MCF 10A (cell line): ENCODE measurements at regions not wholly inside any gene's neighbourhood (a gene's known extent, or its start where the extent isn't known, plus 50 kb on each side); places are given as distances from the start of the nearest gene placed in this dataset.

Source experiments
- BruUV-seq: library from RNA; stranded (reverse); fragments of 400-500 nt; replicated peaks from 2 replicates; lab custom pipeline; 2021; lab: Mats Ljungman, UMichigan
- CTCF ChIA-PET: fragments of 300-600 bp; sonication (Branson Sonifier 250); formaldehyde crosslinking; extraction: SDS; loops from one replicate; lab custom pipeline; 2021; ENCODE audit warnings: antibody characterized with exemption, inconsistent platforms; lab: Yijun Ruan, JAX
- POLR2A ChIA-PET: fragments of 300-600, 350-650 bp; sonication (Branson Sonifier 250); formaldehyde crosslinking; extraction: SDS; loops from one replicate; lab custom pipeline; 2020; ENCODE audit warnings: antibody characterized with exemption, inconsistent platforms; lab: Yijun Ruan, JAX
- DNase-seq: peaks from one replicate; pipeline ENCODE4 v3.0.0-alpha.2; 2018; ENCODE audit not compliant: unreplicated experiment
- H3K27ac Mint-ChIP-seq: one replicate; pipeline ENCODE4 v1.8.0; 2022; ENCODE audit warnings: mild to moderate bottlenecking, low read depth, mixed read lengths; ENCODE audit not compliant: unreplicated experiment
- H3K27me3 Mint-ChIP-seq: one replicate; pipeline ENCODE4 v1.8.0; 2022; ENCODE audit warnings: mixed read lengths; ENCODE audit not compliant: insufficient read depth, unreplicated experiment
- H3K36me3 Mint-ChIP-seq: one replicate; pipeline ENCODE4 v1.8.0; 2022; ENCODE audit warnings: mild to moderate bottlenecking, moderate library complexity, mixed read lengths; ENCODE audit not compliant: insufficient read depth, unreplicated experiment
- H3K4me1 Mint-ChIP-seq: one replicate; pipeline ENCODE4 v1.8.0; 2022; ENCODE audit warnings: mixed read lengths; ENCODE audit not compliant: insufficient read depth, unreplicated experiment
- H3K4me3 Mint-ChIP-seq: one replicate; pipeline ENCODE4 v1.8.0; 2022; ENCODE audit warnings: mild to moderate bottlenecking, moderate library complexity, mixed read lengths; ENCODE audit not compliant: unreplicated experiment
- H3K9me3 Mint-ChIP-seq: one replicate; pipeline ENCODE4 v1.8.0; 2022; ENCODE audit warnings: mixed read lengths; ENCODE audit not compliant: unreplicated experiment
- intact Hi-C: fragments of 100-400 bp; cut with micrococcal nuclease; formaldehyde crosslinking; loops from 2 replicates; pipeline ENCODE4 v1.14.1; 2022
- TF ChIP-seq, protein P1 (sequence below): fragments of 200-600 bp; IDR thresholded peaks from one replicate; pipeline ENCODE4 v1.8.0; 2022; ENCODE audit warnings: antibody characterized with exemption, mild to moderate bottlenecking; ENCODE audit not compliant: unreplicated experiment

- no peaks in the 10 kb centered on the region for H3K4me1 Mint-ChIP-seq
- peaks cover 6% of the 10 kb centered on the region for H3K9me3 Mint-ChIP-seq
- BruUV-seq: no TSS peak
- intact Hi-C loops: no loop called here
- ChIA-PET POLR2A (no interaction called here), CTCF (no interaction called here)
- no peaks in the 10 kb centered on the region for H3K36me3 Mint-ChIP-seq
- no peak overlapping the region for H3K27ac Mint-ChIP-seq
- peaks cover 8% of the 10 kb centered on the region for H3K27me3 Mint-ChIP-seq
- no peak for DNase-seq
- TF ChIP-seq, protein P1, sequence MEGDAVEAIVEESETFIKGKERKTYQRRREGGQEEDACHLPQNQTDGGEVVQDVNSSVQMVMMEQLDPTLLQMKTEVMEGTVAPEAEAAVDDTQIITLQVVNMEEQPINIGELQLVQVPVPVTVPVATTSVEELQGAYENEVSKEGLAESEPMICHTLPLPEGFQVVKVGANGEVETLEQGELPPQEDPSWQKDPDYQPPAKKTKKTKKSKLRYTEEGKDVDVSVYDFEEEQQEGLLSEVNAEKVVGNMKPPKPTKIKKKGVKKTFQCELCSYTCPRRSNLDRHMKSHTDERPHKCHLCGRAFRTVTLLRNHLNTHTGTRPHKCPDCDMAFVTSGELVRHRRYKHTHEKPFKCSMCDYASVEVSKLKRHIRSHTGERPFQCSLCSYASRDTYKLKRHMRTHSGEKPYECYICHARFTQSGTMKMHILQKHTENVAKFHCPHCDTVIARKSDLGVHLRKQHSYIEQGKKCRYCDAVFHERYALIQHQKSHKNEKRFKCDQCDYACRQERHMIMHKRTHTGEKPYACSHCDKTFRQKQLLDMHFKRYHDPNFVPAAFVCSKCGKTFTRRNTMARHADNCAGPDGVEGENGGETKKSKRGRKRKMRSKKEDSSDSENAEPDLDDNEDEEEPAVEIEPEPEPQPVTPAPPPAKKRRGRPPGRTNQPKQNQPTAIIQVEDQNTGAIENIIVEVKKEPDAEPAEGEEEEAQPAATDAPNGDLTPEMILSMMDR: no peak
- H3K4me3 Mint-ChIP-seq: no peak overlapping the region
Measured at GRCh38 chr22:47367107-47367690, 604.7 kb downstream of the TBC1D22A start.

DNA sequence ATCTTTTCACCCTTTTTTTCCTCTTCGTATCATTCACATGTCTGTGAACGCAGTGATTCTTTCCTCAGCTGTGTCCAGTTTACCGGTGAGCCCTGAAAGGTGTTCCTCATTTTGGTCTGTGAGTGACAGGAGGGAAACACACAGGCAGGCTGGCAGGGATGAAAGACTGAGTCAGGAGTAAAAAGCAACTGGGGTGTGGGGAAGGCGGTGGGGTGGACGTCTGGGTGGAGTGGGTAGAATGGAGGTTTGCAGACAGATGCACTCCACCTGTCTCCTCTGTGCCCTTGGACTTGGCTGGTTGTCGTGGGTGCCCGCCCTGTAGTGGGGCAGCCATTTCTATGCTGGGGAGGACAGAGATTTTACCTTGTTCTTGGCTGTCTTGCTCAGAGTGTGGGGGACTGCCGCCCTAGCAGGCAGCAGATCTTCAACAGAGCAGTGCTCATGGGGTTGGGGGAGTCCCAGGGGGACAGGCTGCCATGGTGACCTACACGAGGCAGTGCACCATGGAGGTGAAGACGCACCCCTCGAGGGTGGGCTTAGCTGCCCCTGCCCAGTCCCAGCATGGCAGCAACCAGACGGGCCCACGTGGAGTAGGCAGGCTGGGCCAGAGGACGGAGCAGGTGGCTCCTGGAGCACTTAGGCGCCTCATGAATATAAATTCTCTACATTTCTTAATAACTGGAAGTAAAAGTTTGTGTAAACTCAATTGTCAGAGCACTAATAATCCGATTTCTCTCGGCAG is 603.7 kb downstream of the TBC1D22A start:
- POLR2A ChIA-PET: no interaction called here
- BruUV-seq: no TSS peak
- H3K4me3 Mint-ChIP-seq: no peak overlapping the region

GRCh38 chr22:47361247-47361646 is 598.8 kb downstream of the TBC1D22A start:
- TF ChIP-seq, protein P1: no peak
- H3K4me3 Mint-ChIP-seq: no peak overlapping the region
- H3K9me3 Mint-ChIP-seq: peaks cover 6% of the 10 kb centered on the region
- POLR2A ChIA-PET: no interaction called here
- H3K27me3 Mint-ChIP-seq: peaks cover 22% of the 10 kb centered on the region
- H3K4me1 Mint-ChIP-seq: no peaks in the 10 kb centered on the region
- H3K27ac Mint-ChIP-seq: no peak overlapping the region
- no TSS peak for BruUV-seq
- H3K36me3 Mint-ChIP-seq: no peaks in the 10 kb centered on the region
- CTCF ChIA-PET: no interaction called here
- intact Hi-C loops: no loop called here
- no peak for DNase-seq

More for the DNA sequence above, 603.7 kb downstream of the TBC1D22A start:
- Mint-ChIP-seq H3K36me3 (no peaks in the 10 kb centered on the region), H3K27me3 (peaks cover 8% of the 10 kb centered on the region), H3K4me1 (no peaks in the 10 kb centered on the region), H3K9me3 (peaks cover 6% of the 10 kb centered on the region), H3K27ac (no peak overlapping the region)
- intact Hi-C loops: no loop called here
- no peak for DNase-seq
- TF ChIP-seq, protein P1: no peak
- CTCF ChIA-PET: no interaction called here

DNA sequence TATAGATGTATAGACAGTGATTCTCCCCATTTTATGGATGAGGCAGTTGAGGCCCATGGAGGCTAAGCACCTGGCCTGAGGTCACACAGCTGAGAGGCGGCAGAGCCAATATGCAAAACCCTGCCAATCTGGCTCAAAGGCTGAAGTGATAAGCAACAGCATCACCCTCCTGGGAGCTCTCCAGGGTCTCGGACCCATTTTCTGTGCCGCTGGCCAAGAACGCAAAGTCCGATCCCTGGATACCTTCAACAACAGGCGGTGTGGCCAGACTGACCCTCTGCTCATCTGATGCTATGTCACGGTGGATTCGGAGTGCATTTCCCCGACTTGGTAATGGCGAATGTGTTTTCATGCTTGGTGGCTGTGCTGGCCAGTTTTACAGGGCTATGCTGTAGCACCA is 595.0 kb downstream of the TBC1D22A start:
- no peak overlapping the region for H3K27ac Mint-ChIP-seq
- intact Hi-C loops: no loop called here
- no TSS peak for BruUV-seq

More for the DNA sequence above, 595.0 kb downstream of the TBC1D22A start:
- no peak overlapping the region for H3K4me3 Mint-ChIP-seq
- H3K27me3 Mint-ChIP-seq: peaks cover 22% of the 10 kb centered on the region
- H3K36me3 Mint-ChIP-seq: no peaks in the 10 kb centered on the region
- H3K4me1 Mint-ChIP-seq: no peaks in the 10 kb centered on the region
- H3K9me3 Mint-ChIP-seq: no peaks in the 10 kb centered on the region
- CTCF ChIA-PET: no interaction called here
- no peak for DNase-seq
- POLR2A ChIA-PET: no interaction called here
- TF ChIP-seq, protein P1: no peak
